ENCODE measurements at regions not wholly inside any gene's neighbourhood (a gene's known extent, or its start where the extent isn't known, plus 50 kb on each side); places are given as distances from the start of the nearest gene placed in this dataset.

- TF ChIP-seq RAD21 (IDR thresholded peaks at IDR 0.05; ENCODE audit: low read depth) (no peak), EGR1 (IDR thresholded peaks at IDR 0.05; ENCODE audit: low read depth) (no peak), SIN3A (IDR thresholded peaks at IDR 0.05; ENCODE audit: low read depth) (no peak)
Measured at GRCh38 chr16:49129935-49130334, 151.7 kb downstream of the CBLN1 start (continued).

- Histone ChIP-seq H3K9ac (ENCODE audit: low read length) (no peak overlapping the region), H3K9me3 (ENCODE audit: control insufficient read depth in 1 of 2, insufficient read depth in 1 of 2, low read depth in 1 of 2, low read length in 2 of 2) (no peaks in the 10 kb centered on the region), H3K27me3 (ENCODE audit: insufficient read depth, low read length) (peaks cover 34% of the 10 kb centered on the region; the same call in 1 of the 2 replicates), H3K4me1 (ENCODE audit: control insufficient read depth in 1 of 2, insufficient read depth in 2 of 2, low read length in 2 of 2) (no peaks in the 10 kb centered on the region), H3K27ac (ENCODE audit: low read depth, low read length) (no peak overlapping the region), H3K4me3 (replicated peaks in 1 of 2; ENCODE audit: low read depth in 1 of 2, low read length in 2 of 2) (no peak overlapping the region), H3K9me2 (ENCODE audit: insufficient read depth) (no peaks in the 10 kb centered on the region), H3K36me3 (ENCODE audit: control insufficient read depth in 1 of 2, insufficient read depth in 2 of 2, low read length in 2 of 2) (no peaks in the 10 kb centered on the region), H3K79me2 (ENCODE audit: insufficient read depth, low read length) (no peaks in the 10 kb centered on the region), H4K20me1 (ENCODE audit: insufficient read depth) (no peaks in the 10 kb centered on the region), H3K4me2 (ENCODE audit: low read length) (no peak overlapping the region), H2AFZ (ENCODE audit: low read depth, low read length, poor library complexity, severe bottlenecking) (no peak overlapping the region)
- POLR2A ChIA-PET = no interaction called here
- DNase-seq (ENCODE audit: low read depth, low spot score) (no peak), ATAC-seq (no peak)
- intact Hi-C loops (cut with micrococcal nuclease) = no loop called here
- RAD21 ChIA-PET (ENCODE audit: low non-redundant PET in 1 of 2, low total read pairs in 2 of 2, uncharacterized antibody in 2 of 2, unreplicated experiment in 2 of 2) = no interaction called here
- TF ChIP-seq MAX (IDR thresholded peaks at IDR 0.05) (no peak), ATF3 (IDR thresholded peaks at IDR 0.05) (no peak), REST (IDR thresholded peaks at IDR 0.05; ENCODE audit: low read depth) (no peak), POLR2AphosphoS5 (IDR thresholded peaks at IDR 0.05; ENCODE audit: low read depth, low read length) (no peak), SP1 (IDR thresholded peaks at IDR 0.05; ENCODE audit: low read depth) (no peak), CEBPB (IDR thresholded peaks at IDR 0.05; ENCODE audit: low read depth) (no peak), JUND (IDR thresholded peaks at IDR 0.05) (no peak), ZFX (IDR thresholded peaks at IDR 0.05) (no peak), POLR2A (IDR thresholded peaks at IDR 0.05; ENCODE audit: borderline replicate concordance, extremely low read depth, insufficient read depth, insufficient read length) (no peak), SRF (IDR thresholded peaks at IDR 0.05; ENCODE audit: low read depth) (no peak), ZNF274 (IDR thresholded peaks at IDR 0.05; ENCODE audit: low read depth, low read length) (no peak), YY1 (IDR thresholded peaks at IDR 0.05; ENCODE audit: extremely low read depth, insufficient replicate concordance, low read depth, low read length) (no peak), CTCF (IDR thresholded peaks at IDR 0.05 in 2 of 3, conservative IDR thresholded peaks at IDR 0.05 in 1 of 3; ENCODE audit: borderline replicate concordance in 1 of 3, insufficient read depth in 1 of 3, low read depth in 2 of 3, low read length in 2 of 3) (no peak), SIN3A (IDR thresholded peaks at IDR 0.05; ENCODE audit: low read depth) (no peak)
- no TSS peak for BruUV-seq (replicated peaks)
- CTCF ChIA-PET = no interaction called here
Measured at GRCh38 chr16:49128740-49129139, 152.9 kb downstream of the CBLN1 start.
